ENCODE measurements at regions not wholly inside any gene's neighbourhood (a gene's known extent, or its start where the extent isn't known, plus 50 kb on each side); places are given as distances from the start of the nearest gene placed in this dataset.

DNA sequence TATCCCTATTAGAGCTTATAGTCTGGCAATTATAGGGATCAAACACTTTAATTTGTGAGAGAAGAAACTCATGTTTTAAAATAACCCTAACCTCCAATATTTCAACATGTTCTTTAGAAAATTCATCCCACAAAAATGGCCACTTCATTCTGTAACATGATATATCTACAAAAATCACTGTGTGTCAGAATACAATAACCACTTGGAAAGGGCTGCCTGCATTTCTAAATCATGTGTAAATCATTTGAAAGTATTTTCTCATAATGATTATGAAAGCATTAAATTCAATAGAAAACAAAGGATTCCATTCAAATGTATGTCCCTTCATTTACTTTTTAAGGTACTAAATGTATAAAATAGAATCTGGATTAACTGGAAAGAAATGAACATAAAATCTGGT lies 101.4 kb upstream of the NHSL1 start:
- peaks cover 0 to 27% of the 10 kb centered on the region in 2 donors for H3K27me3 Mint-ChIP-seq (ENCODE audit: low read depth in 2 of 2)
- TF ChIP-seq CTCF (IDR thresholded peaks at IDR 0.05) = no peak
- intact Hi-C loops (cut with micrococcal nuclease) = no loop called here
- DNase-seq (no peak), ATAC-seq (no peak)
- H3K9me3 Mint-ChIP-seq = no peaks in the 10 kb centered on the region
- H3K36me3 Mint-ChIP-seq = no peaks in the 10 kb centered on the region
- H3K4me3 Mint-ChIP-seq = no peak overlapping the region
- Histone ChIP-seq H3K36me3 (ENCODE audit: control insufficient read depth, insufficient read depth, low read length) (no peaks in the 10 kb centered on the region), H3K4me3 (ENCODE audit: low read length) (no peak overlapping the region), H3K27me3 (ENCODE audit: control insufficient read depth, insufficient read depth, low read length) (no peaks in the 10 kb centered on the region), H3K9me3 (ENCODE audit: control insufficient read depth, insufficient read depth, low read length) (no peaks in the 10 kb centered on the region), H3K4me1 (ENCODE audit: control insufficient read depth, insufficient read depth, low read length) (no peaks in the 10 kb centered on the region), H3K27ac (ENCODE audit: low read length) (no peak overlapping the region)
- no peaks in the 10 kb centered on the region for H3K4me1 Mint-ChIP-seq
- H3K27ac Mint-ChIP-seq = no peak overlapping the region

GRCh38 chr6:138601128-138601527 lies 101.8 kb upstream of the NHSL1 start:
- no peak for ATAC-seq
- Mint-ChIP-seq H3K27me3 (ENCODE audit: low read depth in 2 of 2) (peaks cover 0 to 27% of the 10 kb centered on the region in 2 donors), H3K9me3 (no peaks in the 10 kb centered on the region), H3K4me3 (no peak overlapping the region), H3K36me3 (no peaks in the 10 kb centered on the region), H3K27ac (no peak overlapping the region), H3K4me1 (no peaks in the 10 kb centered on the region)
- H3K9me3 ChIP-seq (ENCODE audit: control insufficient read depth, insufficient read depth, low read length) = no peaks in the 10 kb centered on the region
- no peak for TF ChIP-seq CTCF (IDR thresholded peaks at IDR 0.05)
- H3K36me3 ChIP-seq (ENCODE audit: control insufficient read depth, insufficient read depth, low read length) = no peaks in the 10 kb centered on the region
- no peak overlapping the region for H3K4me3 ChIP-seq (ENCODE audit: low read length)
- H3K4me1 ChIP-seq (ENCODE audit: control insufficient read depth, insufficient read depth, low read length) = no peaks in the 10 kb centered on the region
- H3K27me3 ChIP-seq (ENCODE audit: control insufficient read depth, insufficient read depth, low read length) = no peaks in the 10 kb centered on the region
- H3K27ac ChIP-seq (ENCODE audit: low read length) = no peak overlapping the region
- DNase-seq = no peak
- intact Hi-C loops (cut with micrococcal nuclease) = no loop called here

GRCh38 chr6:138605958-138606357 lies 106.7 kb upstream of the NHSL1 start:
- no peak for TF ChIP-seq CTCF (IDR thresholded peaks at IDR 0.05)
- intact Hi-C loops (cut with micrococcal nuclease) = loop anchor here (5.0 kb wide), 1 partner anchor 441 kb away; no protein-coding TSS in a partner anchor
- no peaks in the 10 kb centered on the region for H3K9me3 Mint-ChIP-seq
- H3K4me3 ChIP-seq (ENCODE audit: low read length) = no peak overlapping the region
- H3K36me3 ChIP-seq (ENCODE audit: control insufficient read depth, insufficient read depth, low read length) = no peaks in the 10 kb centered on the region
- H3K27ac ChIP-seq (ENCODE audit: low read length) = no peak overlapping the region
- DNase-seq (no peak), ATAC-seq (no peak)
- no peaks in the 10 kb centered on the region for H3K4me1 ChIP-seq (ENCODE audit: control insufficient read depth, insufficient read depth, low read length)
- no peaks in the 10 kb centered on the region for H3K36me3 Mint-ChIP-seq
- peaks cover 0 to 27% of the 10 kb centered on the region in 2 donors for H3K27me3 Mint-ChIP-seq (ENCODE audit: low read depth in 2 of 2)
- H3K9me3 ChIP-seq (ENCODE audit: control insufficient read depth, insufficient read depth, low read length) = no peaks in the 10 kb centered on the region
- WGBS (ENCODE audit: insufficient coverage) = 100% methylated on average over 1 of the region's 1 CpG
- H3K27me3 ChIP-seq (ENCODE audit: control insufficient read depth, insufficient read depth, low read length) = no peaks in the 10 kb centered on the region
- no peak overlapping the region for H3K27ac Mint-ChIP-seq
- H3K4me3 Mint-ChIP-seq = no peak overlapping the region
- H3K4me1 Mint-ChIP-seq = no peaks in the 10 kb centered on the region

All from natural killer cell (primary cell).